ENCODE measurements at regions not wholly inside any gene's neighbourhood (a gene's known extent, or its start where the extent isn't known, plus 50 kb on each side); places are given as distances from the start of the nearest gene placed in this dataset.

- TF ChIP-seq POLR2A (IDR thresholded peaks at IDR 0.05) (no peak), CTCF (IDR thresholded peaks at IDR 0.05) (no peak)
Observed at GRCh38 chr5:158074597-158074991, 215.6 kb upstream of the CLINT1 start.

All from lower leg skin (tissue), 3 donors.